SH-SY5Y (cell line): ENCODE measurements at regions not wholly inside any gene's neighbourhood (a gene's known extent, or its start where the extent isn't known, plus 50 kb on each side); places are given as distances from the start of the nearest gene placed in this dataset.

Source experiments
- GATA2 ChIP-seq: IDR thresholded peaks from 2 replicates; pipeline ENCODE4 v1.6.1; 2011; ENCODE audit warnings: mild to moderate bottlenecking, low read depth, low read length
- GATA3 ChIP-seq: IDR thresholded peaks from 2 replicates; pipeline ENCODE4 v1.6.1; 2011; ENCODE audit warnings: low read depth, mild to moderate bottlenecking, low read length, moderate library complexity

- TF ChIP-seq GATA2 (no peak), GATA3 (no peak)
These were observed 120.2 kb downstream of the TSN start for GRCh38 chr2:121875585-121876185.

- TF ChIP-seq GATA3 (no peak), GATA2 (no peak)
These were observed 121.9 kb downstream of the TSN start for GRCh38 chr2:121877366-121877765.

DNA sequence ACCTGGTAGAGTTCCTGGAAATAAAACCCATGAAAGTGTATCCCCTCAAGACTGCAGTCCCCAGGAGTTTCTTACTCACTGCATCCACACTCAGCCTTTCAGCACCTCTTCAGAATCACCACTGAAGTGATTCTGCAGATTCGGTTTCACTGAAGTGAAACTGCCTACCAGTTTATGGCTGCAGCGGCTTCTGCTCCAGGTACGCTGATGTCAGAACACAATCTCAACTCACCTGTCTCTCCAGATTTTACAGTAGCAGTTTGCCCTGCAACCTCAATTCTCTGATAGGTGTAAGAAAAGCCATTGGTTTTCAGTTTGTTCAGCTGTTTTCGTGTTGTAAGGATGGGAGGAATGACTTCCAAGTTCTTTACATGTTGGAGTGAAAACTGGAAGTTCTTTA, 124.8 kb downstream of the TSN start:
- TF ChIP-seq GATA3 (no peak), GATA2 (no peak)

DNA sequence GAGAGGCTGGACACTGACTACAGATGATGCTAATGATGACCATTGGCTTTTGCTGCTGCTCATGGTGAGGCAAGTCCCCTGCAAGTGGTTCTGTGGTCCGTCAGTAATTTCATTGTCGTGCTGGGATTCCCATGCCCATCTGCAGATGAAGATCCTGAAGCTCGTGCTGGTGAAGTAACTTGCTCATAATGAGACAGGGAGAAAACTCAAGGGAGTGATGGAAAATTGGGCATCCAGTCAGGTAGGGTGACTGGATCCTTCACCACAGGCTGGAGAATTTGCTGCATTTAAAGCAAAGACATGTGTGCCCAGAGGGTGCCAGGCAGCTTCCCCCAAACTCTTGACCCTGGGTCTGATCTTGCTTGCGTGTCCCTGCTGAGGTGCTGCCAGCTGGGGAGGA, 125.6 kb downstream of the TSN start:
- TF ChIP-seq GATA3, result no peak
- no peak for TF ChIP-seq GATA2

- TF ChIP-seq GATA2 (no peak), GATA3 (no peak)
These were observed 126.5 kb downstream of the TSN start for GRCh38 chr2:121881950-121882349.

- TF ChIP-seq GATA3, result no peak
- no peak for TF ChIP-seq GATA2
These were observed 128.6 kb downstream of the TSN start for GRCh38 chr2:121884078-121884477.

DNA sequence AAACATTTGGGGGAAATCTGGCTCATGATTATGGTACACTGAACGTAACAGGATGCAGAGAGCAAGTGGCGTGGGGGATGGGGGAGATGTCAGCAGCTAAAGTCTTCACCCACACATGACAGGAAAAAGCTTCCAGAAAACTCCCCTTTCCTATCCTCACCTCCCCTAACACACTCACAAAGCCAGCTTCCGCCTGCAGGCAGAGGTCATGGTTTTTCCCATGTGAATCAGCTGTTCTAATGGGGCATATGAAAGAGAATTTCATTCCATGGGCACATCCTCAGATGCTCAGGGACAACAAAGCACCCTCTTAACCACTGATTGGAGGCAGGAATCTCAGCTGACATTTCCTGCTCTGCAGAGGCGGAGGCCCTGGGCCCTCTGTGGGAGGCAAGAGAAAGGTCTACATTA, 129.1 kb downstream of the TSN start:
- TF ChIP-seq GATA2 (no peak), GATA3 (no peak)

DNA sequence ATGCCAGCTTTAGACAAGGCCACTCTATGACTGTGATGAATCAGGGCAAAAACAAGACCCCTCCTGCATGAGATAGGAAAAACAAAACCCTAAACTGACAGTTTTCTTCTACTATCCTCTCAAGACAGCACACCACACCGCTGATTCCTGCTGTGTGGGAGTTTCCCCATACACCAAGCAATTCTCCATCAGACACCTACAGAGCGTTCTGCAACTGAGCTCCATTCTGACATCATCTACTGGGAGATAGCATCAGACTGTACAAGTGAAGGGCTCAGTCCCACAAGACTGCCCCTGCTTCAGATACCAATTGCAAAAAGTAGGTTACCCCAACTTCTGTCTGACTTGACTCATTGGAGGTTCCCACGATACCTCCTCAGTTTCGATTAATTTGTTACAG, 130.6 kb downstream of the TSN start:
- TF ChIP-seq GATA3, result no peak

GRCh38 chr2:121887513-121888188, 132.2 kb downstream of the TSN start:
- no peak for TF ChIP-seq GATA3
- no peak for TF ChIP-seq GATA2

GRCh38 chr2:121888189-121888557, 132.7 kb downstream of the TSN start:
- TF ChIP-seq GATA3 (no peak), GATA2 (no peak)

- no peak for TF ChIP-seq GATA2
- TF ChIP-seq GATA3, result no peak
These were observed 134.6 kb downstream of the TSN start for GRCh38 chr2:121890041-121890440.

DNA sequence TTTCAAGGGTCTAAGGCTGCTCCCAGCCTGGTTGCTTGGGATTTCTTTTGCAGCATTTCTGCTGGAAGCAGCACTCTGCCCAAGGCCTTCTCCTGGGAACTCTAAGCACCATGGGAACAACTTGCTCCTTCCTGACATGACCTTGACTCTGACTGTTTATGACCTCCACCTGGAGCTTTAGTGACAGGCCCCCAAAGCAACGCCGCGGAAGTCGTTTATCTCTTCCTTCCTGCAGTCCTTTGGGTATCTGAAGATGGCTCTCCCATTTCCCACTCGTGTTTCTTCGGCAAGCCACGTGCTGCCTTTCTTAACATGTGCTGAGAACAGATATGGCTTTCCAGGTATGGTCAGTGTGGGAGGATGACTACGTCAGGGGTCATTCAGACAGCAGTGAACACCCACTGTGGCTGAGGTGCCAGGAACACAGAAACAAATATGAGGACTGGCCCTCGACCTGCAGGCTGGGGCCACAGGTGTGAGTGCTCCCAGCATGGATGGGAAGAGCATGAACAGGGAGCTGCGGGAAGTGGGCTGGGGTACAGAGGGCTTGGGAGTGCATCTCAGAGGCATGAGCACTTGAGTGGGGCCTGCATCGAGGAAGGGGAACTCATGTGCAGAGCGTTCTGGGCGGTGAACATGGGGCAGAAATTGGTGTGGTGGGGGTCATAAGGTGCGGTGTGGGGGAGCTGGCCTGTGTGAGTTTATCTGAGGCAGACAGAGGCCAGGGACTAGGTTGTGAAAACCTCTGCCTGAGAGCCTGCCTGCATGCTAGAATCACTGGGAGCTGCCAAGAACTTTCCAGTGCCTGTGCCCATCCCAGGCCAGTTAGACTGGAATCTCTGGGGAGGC, 140.5 kb downstream of the TSN start:
- TF ChIP-seq GATA2, result no peak
- no peak for TF ChIP-seq GATA3

- TF ChIP-seq GATA3 (no peak), GATA2 (no peak)
These were observed 142.0 kb downstream of the TSN start for GRCh38 chr2:121897335-121897970.

DNA sequence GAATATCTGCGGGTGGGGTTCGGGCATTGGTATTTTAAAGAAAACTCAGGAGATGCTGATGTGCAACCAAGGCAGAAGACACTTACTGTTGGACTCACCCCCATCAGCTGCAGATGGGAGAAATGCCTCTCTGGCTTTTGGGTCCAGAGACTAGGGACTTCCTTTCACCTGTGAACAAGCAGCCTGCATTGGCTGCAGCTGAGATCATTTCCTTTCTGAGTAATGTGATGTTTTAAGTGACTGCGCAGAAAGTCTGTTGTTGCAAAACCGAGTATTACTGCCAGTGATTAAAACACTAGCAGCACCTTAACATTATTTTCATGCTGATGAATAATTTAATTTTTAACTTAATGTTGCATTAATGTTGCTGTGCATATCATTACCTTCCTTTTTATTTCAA, 143.0 kb downstream of the TSN start:
- TF ChIP-seq GATA3, result no peak
- TF ChIP-seq GATA2, result no peak
